ENCODE measurements at regions not wholly inside any gene's neighbourhood (a gene's known extent, or its start where the extent isn't known, plus 50 kb on each side); places are given as distances from the start of the nearest gene placed in this dataset.
"Not testable (repeated sequence)": the region's sequence is repeated elsewhere in the genome, so short reads cannot be mapped to it uniquely, and the experiment has no call there.

GRCh38 chr16:26567356-26567755 lies 499.4 kb upstream of the C16orf82 start:
- in situ Hi-C loops (cut with MboI; ENCODE audit: low sequenced_read_pairs): no loop called here

- in situ Hi-C loops (cut with MboI; ENCODE audit: low sequenced_read_pairs): no loop called here
Measured at GRCh38 chr16:26569793-26570192, 496.9 kb upstream of the C16orf82 start.

- in situ Hi-C loops (cut with MboI; ENCODE audit: low sequenced_read_pairs): no loop called here
Measured at GRCh38 chr16:26578748-26579147, 488.0 kb upstream of the C16orf82 start.

DNA sequence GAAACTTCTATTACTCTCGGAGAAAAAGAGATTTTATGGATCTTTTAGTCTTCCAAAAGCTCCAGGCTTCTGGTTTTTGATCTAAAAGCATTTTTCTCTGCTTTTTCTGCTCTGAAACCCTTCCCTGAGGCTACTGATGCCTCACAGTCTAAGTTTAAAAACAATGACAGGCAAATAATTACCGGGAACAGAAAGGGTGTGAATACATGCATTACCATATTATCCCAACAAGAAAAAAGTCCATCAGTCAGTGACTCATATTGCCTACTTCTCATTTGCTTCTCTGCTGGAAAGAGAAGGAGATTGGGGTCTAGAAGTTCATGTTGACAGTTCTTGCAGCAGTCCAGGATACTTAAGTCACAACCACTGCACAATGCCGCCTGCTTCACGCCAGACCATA lies 482.9 kb upstream of the C16orf82 start:
- in situ Hi-C loops (cut with MboI; ENCODE audit: low sequenced_read_pairs): no loop called here

DNA sequence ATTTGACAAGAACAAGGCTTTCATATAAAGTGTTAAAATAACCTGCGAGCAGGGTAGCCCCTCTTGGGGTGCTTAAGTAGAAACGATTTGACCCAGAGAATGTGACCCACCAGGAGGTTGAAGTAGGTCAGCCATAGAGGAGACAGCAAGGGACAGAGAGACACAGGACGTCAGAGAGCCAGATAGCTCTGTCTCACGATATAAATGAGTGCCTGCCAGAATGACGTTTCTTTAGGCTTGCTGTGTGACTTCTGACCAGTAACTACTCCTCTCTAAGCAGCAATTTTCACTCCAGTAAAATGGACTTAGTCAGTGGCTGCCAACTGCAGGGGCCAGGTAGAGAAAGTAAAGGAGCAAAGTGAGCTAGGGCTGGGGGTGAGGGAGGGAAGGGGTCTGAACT lies 473.0 kb upstream of the C16orf82 start:
- in situ Hi-C loops (cut with MboI; ENCODE audit: low sequenced_read_pairs): no loop called here

- in situ Hi-C loops (cut with MboI; ENCODE audit: low sequenced_read_pairs): no loop called here
Measured at GRCh38 chr16:26594666-26595065, 472.1 kb upstream of the C16orf82 start.

DNA sequence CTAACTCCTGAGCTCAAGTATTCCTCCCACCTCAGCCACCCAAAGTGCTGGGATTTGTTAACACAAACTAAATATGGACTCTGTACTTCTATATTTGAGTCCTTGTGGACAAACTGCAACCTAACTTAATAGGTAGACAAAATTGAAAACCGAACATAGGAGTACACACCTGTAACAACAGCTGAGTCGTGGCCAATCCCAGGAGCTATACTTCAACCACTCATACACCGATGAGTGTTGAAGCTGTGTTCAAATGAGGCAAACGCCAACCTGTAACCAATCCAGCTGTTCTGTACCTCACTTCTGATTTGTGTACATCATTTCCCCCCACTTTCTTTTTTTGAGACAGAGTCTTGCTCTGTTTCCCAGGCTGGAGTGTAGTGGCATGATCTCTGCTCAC lies 471.5 kb upstream of the C16orf82 start:
- in situ Hi-C loops (cut with MboI; ENCODE audit: low sequenced_read_pairs): no loop called here

DNA sequence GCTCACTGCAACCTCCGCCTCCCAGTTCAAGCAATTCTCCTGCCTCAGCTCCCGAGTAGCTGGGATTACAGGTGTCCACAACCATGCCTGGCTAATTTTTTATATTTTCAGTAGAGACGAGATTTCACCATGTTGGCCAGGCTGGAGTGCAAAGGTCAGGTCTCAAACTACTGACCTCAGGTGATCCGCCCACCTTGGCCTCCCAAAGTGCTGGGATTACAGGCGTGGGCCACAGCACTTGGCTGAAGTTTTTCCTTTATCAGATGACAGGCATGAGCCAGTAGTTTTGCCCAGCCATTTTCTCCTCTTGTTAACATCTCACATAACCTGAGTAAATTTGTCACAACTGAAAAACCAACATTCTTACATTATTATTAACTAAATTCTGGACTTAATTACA lies 470.7 kb upstream of the C16orf82 start:
- in situ Hi-C loops (cut with MboI; ENCODE audit: low sequenced_read_pairs): not testable (repeated sequence)

DNA sequence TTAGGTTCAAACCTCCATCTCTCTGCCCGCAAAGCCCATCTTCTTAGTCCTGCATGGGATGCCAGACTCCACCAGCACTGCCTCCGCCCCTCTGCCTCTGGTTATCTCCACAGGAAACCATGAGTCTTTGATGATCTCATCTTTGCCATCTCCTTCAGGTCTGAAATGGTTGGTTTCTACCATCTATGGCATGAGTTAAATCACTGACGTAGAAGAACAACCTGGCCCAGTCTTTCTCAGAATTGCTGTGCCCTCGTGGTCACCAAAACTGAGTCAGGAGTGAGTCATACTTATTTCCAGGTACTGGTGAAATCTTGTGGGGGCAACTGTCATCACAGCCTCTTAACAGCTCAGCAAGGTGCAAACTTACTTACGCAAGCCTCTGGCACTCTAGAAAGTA lies 468.7 kb upstream of the C16orf82 start:
- in situ Hi-C loops (cut with MboI; ENCODE audit: low sequenced_read_pairs): no loop called here

- in situ Hi-C loops (cut with MboI; ENCODE audit: low sequenced_read_pairs): no loop called here
Measured at GRCh38 chr16:26598998-26599784, 467.5 kb upstream of the C16orf82 start.

GRCh38 chr16:26599785-26600104 lies 467.0 kb upstream of the C16orf82 start:
- in situ Hi-C loops (cut with MboI; ENCODE audit: low sequenced_read_pairs): no loop called here

GRCh38 chr16:26601335-26601734 lies 465.4 kb upstream of the C16orf82 start:
- in situ Hi-C loops (cut with MboI; ENCODE audit: low sequenced_read_pairs): no loop called here

- in situ Hi-C loops (cut with MboI; ENCODE audit: low sequenced_read_pairs): no loop called here
Measured at GRCh38 chr16:26605626-26606271, 461.0 kb upstream of the C16orf82 start.

- in situ Hi-C loops (cut with MboI; ENCODE audit: low sequenced_read_pairs): no loop called here
Measured at GRCh38 chr16:26606381-26607150, 460.2 kb upstream of the C16orf82 start.

GRCh38 chr16:26614237-26614841 lies 452.4 kb upstream of the C16orf82 start:
- in situ Hi-C loops (cut with MboI; ENCODE audit: low sequenced_read_pairs): no loop called here

GRCh38 chr16:26623442-26623841 lies 443.3 kb upstream of the C16orf82 start:
- in situ Hi-C loops (cut with MboI; ENCODE audit: low sequenced_read_pairs): no loop called here

- in situ Hi-C loops (cut with MboI; ENCODE audit: low sequenced_read_pairs): no loop called here
Measured at GRCh38 chr16:26627958-26628357, 438.8 kb upstream of the C16orf82 start.

- in situ Hi-C loops (cut with MboI; ENCODE audit: low sequenced_read_pairs): not testable (repeated sequence)
Measured at GRCh38 chr16:26631365-26631764, 435.4 kb upstream of the C16orf82 start.

- in situ Hi-C loops (cut with MboI; ENCODE audit: low sequenced_read_pairs): no loop called here
Measured at GRCh38 chr16:26642047-26642664, 424.6 kb upstream of the C16orf82 start.

GRCh38 chr16:26643519-26643918 lies 423.2 kb upstream of the C16orf82 start:
- in situ Hi-C loops (cut with MboI; ENCODE audit: low sequenced_read_pairs): no loop called here

DNA sequence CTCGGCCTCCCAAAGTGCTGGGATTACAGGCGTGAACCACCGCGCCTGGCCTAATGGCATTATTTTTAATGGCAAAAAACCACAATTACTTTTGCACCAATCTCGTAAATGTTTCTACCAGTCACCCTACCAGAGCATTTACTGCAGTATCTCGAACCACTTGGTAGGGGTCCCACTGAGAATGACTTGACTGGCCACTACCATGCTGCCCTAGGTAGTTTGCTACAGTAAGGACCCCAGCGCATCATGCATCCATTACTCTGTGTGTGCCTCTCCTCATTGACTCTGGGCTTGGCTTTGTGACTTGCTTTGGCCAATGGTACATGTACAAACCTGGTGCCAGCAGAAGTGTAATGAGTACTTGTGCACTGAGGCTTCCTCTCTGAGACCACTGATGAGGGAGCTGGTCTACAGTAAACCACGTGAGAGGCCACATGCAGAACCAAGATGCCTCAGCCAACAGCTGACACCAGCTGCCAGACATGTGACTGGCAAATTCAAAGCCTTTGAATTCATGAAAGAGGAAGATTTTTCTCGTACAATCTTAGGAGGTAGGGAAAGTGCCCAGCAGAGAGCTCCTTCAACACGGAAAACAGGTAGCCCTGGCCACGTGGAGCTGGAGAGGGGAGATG lies 421.7 kb upstream of the C16orf82 start:
- in situ Hi-C loops (cut with MboI; ENCODE audit: low sequenced_read_pairs): no loop called here

Measured in HL-60/S4 treated with retinoic acid at 250 ng/mL for 4 days and 3 days (cell line).